K562 (cell line): ENCODE measurements at regions not wholly inside any gene's neighbourhood (a gene's known extent, or its start where the extent isn't known, plus 50 kb on each side); places are given as distances from the start of the nearest gene placed in this dataset.

Experiments
- ATAC-seq: fragments of 200-7000 bp; cut with Tn5 transposase; 3 replicates; pipeline ENCODE4 v1.9.1; 2020; ENCODE audit warnings: moderate library complexity
- BruUV-seq: library from RNA; stranded (reverse); fragments of 400-500 nt; replicated peaks from 2 replicates; lab custom pipeline; 2021; lab: Mats Ljungman, UMichigan
- CTCF ChIA-PET: fragments of 300-600 bp; formaldehyde crosslinking; extraction: SDS; loops from one replicate; lab custom pipeline; 2021; ENCODE audit warnings: low intra/inter-chr PET ratio; lab: Yijun Ruan, JAX
- POLR2A ChIA-PET: fragments of 300-600, 350-650 bp; sonication (Branson Sonifier 250); formaldehyde crosslinking; extraction: SDS; loops from one replicate; lab custom pipeline; 2021; ENCODE audit warnings: antibody characterized with exemption, inconsistent platforms; lab: Yijun Ruan, JAX
- DNase-seq, 4 experiments: peaks; one replicate each; pipeline versions ENCODE4 v3.0.0 to v3.0.0-alpha.2; 2011 to 2018; ENCODE audit warnings: low spot score in 3 of 4, mixed read lengths in 3 of 4; ENCODE audit errors: extremely low read depth in 1 of 4
- FAIRE-seq: peaks from 2 replicates; lab custom pipeline; 2011; peaks lifted over from hg19 to GRCh38; lab: Jason Lieb, UNC
- H2AFZ ChIP-seq: 2 replicates; pipeline ENCODE4 v1.6.0; 2011; ENCODE audit warnings: low read depth, low read length, control low read depth, inconsistent platforms
- H3K27ac ChIP-seq: fragments of 200-600 bp; 3 replicates; pipeline ENCODE4 v1.8.0; 2011; ENCODE audit warnings: low read depth, mild to moderate bottlenecking, control low read depth, inconsistent platforms, low read length, moderate library complexity, mixed read lengths; ENCODE audit errors: extremely low read depth
- H3K27me3 ChIP-seq, 2 experiments: fragments of 300-600 bp in 1 of 2; 2 replicates in 1 of 2; 3 replicates in 1 of 2; pipeline versions ENCODE4 v1.6.0 to v1.8.0; 2011; ENCODE audit warnings: inconsistent platforms in 2 of 2, low read length in 2 of 2, mild to moderate bottlenecking in 1 of 2, mixed read lengths in 1 of 2, moderate library complexity in 1 of 2; ENCODE audit not compliant: control insufficient read depth in 2 of 2, insufficient read depth in 2 of 2
- H3K36me3 ChIP-seq: fragments of 300-600 bp; 3 replicates; pipeline ENCODE4 v1.8.0; 2011; ENCODE audit warnings: mild to moderate bottlenecking, low read length, inconsistent platforms; ENCODE audit not compliant: control insufficient read depth, insufficient read depth
- H3K4me1 ChIP-seq, 2 experiments: fragments of 200-600 bp in 1 of 2; replicated peaks in 1 of 2; 2 replicates in 1 of 2; 3 replicates in 1 of 2; pipeline versions ENCODE4 v1.5.1 to v1.8.0; 2011; ENCODE audit warnings: inconsistent platforms in 2 of 2, low read length in 2 of 2, mild to moderate bottlenecking in 1 of 2, mixed read lengths in 1 of 2, moderate library complexity in 1 of 2; ENCODE audit not compliant: control insufficient read depth in 2 of 2, insufficient read depth in 2 of 2
- H3K4me2 ChIP-seq: 2 replicates; pipeline ENCODE4 v1.6.1; 2011; ENCODE audit warnings: low read length, control low read depth, inconsistent platforms, mixed read lengths; ENCODE audit not compliant: insufficient read depth
- H3K4me3 ChIP-seq: fragments of 200-600 bp; sonication (generic), shearing (Covaris generic); 2 replicates; pipeline ENCODE4 v1.5.1; 2016; ENCODE audit warnings: control low read depth, inconsistent platforms
- H3K79me2 ChIP-seq: fragments of 200-600 bp; 3 replicates; pipeline ENCODE4 v1.8.0; 2011; ENCODE audit warnings: low read length, inconsistent platforms; ENCODE audit not compliant: control insufficient read depth, insufficient read depth
- H3K9ac ChIP-seq, 2 experiments: 2 replicates each; pipeline versions ENCODE4 v1.6.0 to v1.6.1; 2011; ENCODE audit warnings: low read depth in 2 of 2, low read length in 2 of 2, control low read depth in 1 of 2, inconsistent platforms in 1 of 2, mild to moderate bottlenecking in 1 of 2, mixed read lengths in 1 of 2; ENCODE audit not compliant: insufficient read depth in 1 of 2
- H3K9me1 ChIP-seq: one replicate; pipeline ENCODE4 v1.6.0; 2011; ENCODE audit warnings: inconsistent platforms, mild to moderate bottlenecking, low read length, moderate library complexity; ENCODE audit not compliant: control insufficient read depth, insufficient read depth
- H3K9me3 ChIP-seq: replicated peaks from 2 replicates; pipeline ENCODE4 v1.5.1; 2011; ENCODE audit warnings: low read depth, low read length, inconsistent platforms; ENCODE audit not compliant: control insufficient read depth, insufficient read depth
- H4K20me1 ChIP-seq: replicated peaks from 2 replicates; pipeline ENCODE4 v1.6.1; 2011; ENCODE audit warnings: low read length, inconsistent platforms, mixed read lengths; ENCODE audit not compliant: control insufficient read depth, insufficient read depth
- ATF1 ChIP-seq, 2 experiments: fragments of 450-650 bp in 1 of 2; IDR thresholded peaks; 2 replicates each; pipeline ENCODE4 v1.6.1; 2016; ENCODE audit warnings: missing compliant biosample characterization in 1 of 2, missing genetic modification characterization in 1 of 2
- CREB3 ChIP-seq: fragments of 450-650 bp; conservative IDR thresholded peaks from 2 replicates; pipeline ENCODE4 v1.6.1; 2016; ENCODE audit warnings: missing genetic modification characterization, low read depth, mild to moderate bottlenecking, missing compliant biosample characterization, moderate library complexity
- DLX4 ChIP-seq: fragments of 250-450 bp; sonication (Bioruptor Pico); IDR thresholded peaks from 2 replicates; pipeline ENCODE4 v1.6.1; 2021; ENCODE audit warnings: mild to moderate bottlenecking
- FOS ChIP-seq: IDR thresholded peaks from 3 replicates; pipeline ENCODE4 v1.6.1; 2011; ENCODE audit not compliant: insufficient read length; ENCODE audit errors: extremely low read depth
- MGA ChIP-seq: fragments of 450-650 bp; IDR thresholded peaks from 2 replicates; pipeline ENCODE4 v1.6.1; 2016; ENCODE audit warnings: mild to moderate bottlenecking, moderate library complexity
- USF1 ChIP-seq: sonication (generic); formaldehyde crosslinking; IDR thresholded peaks from 2 replicates; pipeline ENCODE4 v1.9.0; 2022; ENCODE audit warnings: mild to moderate bottlenecking, missing genetic modification reagents
- ZNF197 ChIP-seq: fragments of 200-800 bp; sonication (Bioruptor generic); IDR thresholded peaks from 2 replicates; pipeline ENCODE4 v1.6.1; 2016; ENCODE audit warnings: low read depth, missing genetic modification characterization, missing compliant biosample characterization
- WGBS: fragments of 100-300 bp; shearing (Covaris generic); methylation state at CpG from one replicate; pipeline ENCODE4 v1.1.6; 2016; ENCODE audit warnings: low coverage, mixed read lengths; ENCODE audit not compliant: insufficient coverage; ENCODE audit errors: missing lambda C conversion rate; 5-methylcytosine and 5-hydroxymethylcytosine counted together
- in situ Hi-C: fragments of 300-500 bp; cut with MboI; formaldehyde crosslinking; loops from 4 replicates; pipeline ENCODE4 v1.15.0; 2018; ENCODE audit warnings: inconsistent platforms, mixed read lengths
- intact Hi-C: fragments of 100-400 bp; cut with micrococcal nuclease; formaldehyde crosslinking; loops from 2 replicates; pipeline ENCODE4 v1.14.2; 2022

- H3K27ac ChIP-seq, result peak overlapping the region; percentile 66
- DNase-seq (peak in 2 of 4 experiments; percentile 10 to 54), FAIRE-seq (peak; percentile 23), ATAC-seq (peak; percentile 76)
- WGBS, result 2% methylated on average over 3 of the region's 3 CpGs
- H3K4me2 ChIP-seq, result peak overlapping the region; percentile 75
- intact Hi-C loops (loop anchor here (2.0 kb wide), 2 partner anchors 39 to 183 kb away; no protein-coding TSS in a partner anchor), in situ Hi-C loops (no loop called here)
- H3K9me3 ChIP-seq, result no peaks in the 10 kb centered on the region
- no peaks in the 10 kb centered on the region for H3K27me3 ChIP-seq
- BruUV-seq, result no TSS peak
- H3K9me1 ChIP-seq, result no peaks in the 10 kb centered on the region
- POLR2A ChIA-PET, result interaction anchor here (0.7 to 0.9 kb wide), 2 partner anchors 13 to 28 kb away, joined by 3 to 4 read pairs; no protein-coding TSS in a partner anchor
- peaks cover 11% of the 10 kb centered on the region; the same call in 1 of the 3 replicates for H3K36me3 ChIP-seq
- H4K20me1 ChIP-seq, result no peaks in the 10 kb centered on the region
- H3K4me1 ChIP-seq, result peaks cover 0 to 11% of the 10 kb centered on the region in 2 experiments; a peak in 1 of 5 replicates
- H2AFZ ChIP-seq, result peak overlapping the region; percentile 70
- peaks cover 96% of the 10 kb centered on the region for H3K79me2 ChIP-seq
- H3K4me3 ChIP-seq, result no peak overlapping the region
- peak overlapping the region; percentile 54 to 61; a peak in 3 of 4 replicates for H3K9ac ChIP-seq
- CTCF ChIA-PET, result no interaction called here
- no peak for TF ChIP-seq ATF1 (CRISPR knock-in tag; IDR thresholded peaks at IDR 0.05)
- peak; percentile 56; the same call in 1 of the 2 replicates for TF ChIP-seq ATF1 (tag; IDR thresholded peaks at IDR 0.05)
- no peak for TF ChIP-seq USF1 (CRISPR knock-in tag)
- TF ChIP-seq CREB3 (tag), result no peak
- no peak for TF ChIP-seq FOS
- TF ChIP-seq ZNF197 (CRISPR knock-in tag), result no peak
- TF ChIP-seq MGA, result no peak
- TF ChIP-seq DLX4 (CRISPR knock-in tag), result no peak
Measured at GRCh38 chr4:126916049-126916625, 716.6 kb upstream of the INTU start.
